ENCODE measurements at regions not wholly inside any gene's neighbourhood (a gene's known extent, or its start where the extent isn't known, plus 50 kb on each side); places are given as distances from the start of the nearest gene placed in this dataset.
"Not testable (repeated sequence)": the region's sequence is repeated elsewhere in the genome, so short reads cannot be mapped to it uniquely, and the experiment has no call there.

DNA sequence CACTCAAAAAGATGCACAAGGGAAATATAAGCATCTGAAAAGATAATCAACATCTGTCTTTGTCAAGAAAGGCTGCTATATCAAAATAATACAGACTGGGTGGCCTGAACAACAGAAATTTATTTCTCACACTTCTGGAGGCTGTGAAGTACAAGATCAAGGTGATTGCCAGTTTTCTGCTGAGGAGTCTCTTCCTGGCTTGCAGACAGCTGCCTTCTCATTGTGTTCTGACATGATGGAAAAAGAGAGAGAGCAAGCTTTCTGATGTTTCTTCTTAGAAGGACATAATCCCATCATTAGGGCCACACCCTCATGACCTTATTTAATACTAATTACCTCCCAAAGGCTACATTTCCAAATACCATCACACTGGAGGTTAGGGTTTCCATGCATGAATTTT lies 1573.3 kb downstream of the SI start:
- DNase-seq (ENCODE audit: low read depth), result no peak
- no peak for TF ChIP-seq CTCF (conservative IDR thresholded peaks at IDR 0.05; ENCODE audit: low read length)
- no peak overlapping the region for H3K4me3 ChIP-seq (ENCODE audit: low read length)

- not testable (repeated sequence) for H3K4me3 ChIP-seq (ENCODE audit: low read length); DNase-seq (ENCODE audit: low read depth)
Observed at GRCh38 chr3:163499736-163500219, 1578.5 kb downstream of the SI start.

DNA sequence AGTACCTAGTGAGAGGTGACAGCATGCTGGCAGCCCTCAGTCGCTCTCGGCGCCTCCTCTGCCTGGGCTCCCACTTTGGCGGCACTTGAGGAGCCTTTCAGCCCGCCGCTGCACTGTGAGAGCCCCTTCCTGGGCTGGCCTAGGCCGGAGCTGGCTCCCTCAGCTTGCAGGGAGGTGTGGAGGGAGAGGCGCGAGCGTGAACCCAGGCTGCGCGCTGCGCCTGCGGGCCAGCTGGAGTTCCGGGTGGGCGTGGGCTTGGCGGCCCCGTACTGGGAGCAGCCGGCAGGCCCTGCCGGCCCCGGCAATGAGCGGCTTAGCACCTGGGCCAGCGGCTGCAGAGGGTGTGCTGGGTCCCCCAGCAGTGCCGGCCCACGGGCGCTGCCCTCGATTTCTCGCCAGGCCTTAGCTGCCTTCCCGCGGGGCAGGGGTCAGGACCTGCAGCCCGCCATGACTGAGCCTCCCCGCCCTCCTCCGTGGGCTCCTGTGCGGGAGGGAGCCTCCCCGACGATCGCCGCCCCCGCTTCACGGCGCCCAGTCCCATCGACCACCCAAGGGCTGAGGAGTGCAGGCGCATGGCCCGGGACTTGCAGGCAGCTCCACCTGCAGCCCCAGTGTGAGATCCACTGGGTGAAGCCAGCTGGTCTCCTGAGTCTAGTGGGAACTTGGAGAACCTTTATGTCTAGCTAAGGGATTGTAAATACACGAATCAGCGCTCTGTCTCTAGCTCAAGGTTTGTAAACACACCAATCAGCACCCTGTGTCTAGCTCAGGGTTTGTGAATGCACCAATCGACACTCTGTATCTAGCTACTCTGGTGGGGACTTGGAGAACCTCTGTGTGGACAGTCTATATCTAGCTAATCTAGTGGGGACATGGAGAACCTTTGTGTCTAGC lies 1579.2 kb downstream of the SI start:
- not testable (repeated sequence) for H3K4me3 ChIP-seq (ENCODE audit: low read length); DNase-seq (ENCODE audit: low read depth)

GRCh38 chr3:163491714-163492113 lies 1586.6 kb downstream of the SI start:
- DNase-seq (ENCODE audit: low read depth), result no peak
- H3K4me3 ChIP-seq (ENCODE audit: low read length), result no peak overlapping the region
- no peak for TF ChIP-seq CTCF (conservative IDR thresholded peaks at IDR 0.05; ENCODE audit: low read length)

DNA sequence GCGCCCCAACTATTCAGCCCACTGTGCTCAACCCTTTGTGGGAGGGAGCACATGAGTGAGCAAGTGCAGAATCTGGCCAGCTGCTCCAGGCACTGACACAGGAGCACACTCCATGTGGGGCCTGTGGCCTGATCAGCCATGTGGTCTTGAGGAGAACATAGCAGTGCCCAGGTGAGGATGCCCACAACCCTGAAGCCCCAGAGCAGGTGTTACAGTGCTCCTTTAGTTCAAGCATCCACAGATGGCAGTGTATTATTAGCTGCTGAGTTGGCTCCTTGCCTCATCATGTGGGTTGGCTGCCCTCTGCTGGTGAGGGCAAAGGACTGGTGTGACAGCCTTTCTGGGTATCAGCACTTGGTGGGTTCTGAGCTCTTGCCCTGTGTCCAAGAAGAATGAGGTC lies 1588.2 kb downstream of the SI start:
- DNase-seq (ENCODE audit: low read depth), result peak; percentile 6
- peak; percentile 45 for TF ChIP-seq CTCF (conservative IDR thresholded peaks at IDR 0.05; ENCODE audit: low read length)
- H3K4me3 ChIP-seq (ENCODE audit: low read length), result no peak overlapping the region

DNA sequence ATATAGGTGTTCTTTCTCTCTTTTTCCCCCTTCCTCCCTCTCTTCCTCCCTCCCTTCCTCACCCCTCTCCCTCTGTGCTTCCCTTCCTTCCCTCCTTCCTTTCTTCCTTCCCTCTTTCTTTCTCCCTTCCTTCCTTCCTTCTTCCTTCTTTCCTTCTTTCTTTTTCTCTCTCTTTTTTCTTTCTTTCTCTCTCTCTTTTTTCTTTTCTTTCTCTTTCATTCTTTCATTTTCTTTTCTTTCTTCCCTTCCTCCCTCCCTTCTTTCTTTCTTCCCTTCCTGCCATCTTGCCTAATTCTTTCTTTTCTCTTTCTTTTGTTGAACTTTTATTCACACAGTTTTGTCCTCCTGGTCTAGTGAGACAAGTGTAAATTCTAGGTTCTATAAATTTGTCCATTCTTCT lies 1595.6 kb downstream of the SI start:
- no peak for DNase-seq (ENCODE audit: low read depth)
- no peak overlapping the region for H3K4me3 ChIP-seq (ENCODE audit: low read length)
- TF ChIP-seq CTCF (conservative IDR thresholded peaks at IDR 0.05; ENCODE audit: low read length), result no peak

DNA sequence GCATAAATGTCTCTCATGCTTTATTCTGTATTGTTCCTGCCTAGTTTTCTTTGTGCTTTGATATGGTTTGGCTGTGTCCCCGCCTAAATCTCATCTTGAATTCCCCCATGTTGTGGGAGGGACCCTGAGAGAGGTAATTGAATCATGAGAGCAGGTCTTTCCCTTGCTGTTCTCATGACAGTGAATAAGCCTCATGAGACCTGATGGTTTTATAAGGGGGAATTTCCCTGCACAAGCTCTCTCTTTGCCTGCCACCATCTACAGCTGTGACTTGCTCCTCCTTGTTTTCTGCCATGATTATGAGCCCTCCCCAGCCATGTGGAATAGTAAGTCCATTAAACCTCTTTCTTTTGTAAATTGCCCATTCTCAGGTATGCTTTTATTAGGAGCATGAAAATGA lies 1596.6 kb downstream of the SI start:
- no peak for DNase-seq (ENCODE audit: low read depth)
- TF ChIP-seq CTCF (conservative IDR thresholded peaks at IDR 0.05; ENCODE audit: low read length), result no peak
- no peak overlapping the region for H3K4me3 ChIP-seq (ENCODE audit: low read length)

DNA sequence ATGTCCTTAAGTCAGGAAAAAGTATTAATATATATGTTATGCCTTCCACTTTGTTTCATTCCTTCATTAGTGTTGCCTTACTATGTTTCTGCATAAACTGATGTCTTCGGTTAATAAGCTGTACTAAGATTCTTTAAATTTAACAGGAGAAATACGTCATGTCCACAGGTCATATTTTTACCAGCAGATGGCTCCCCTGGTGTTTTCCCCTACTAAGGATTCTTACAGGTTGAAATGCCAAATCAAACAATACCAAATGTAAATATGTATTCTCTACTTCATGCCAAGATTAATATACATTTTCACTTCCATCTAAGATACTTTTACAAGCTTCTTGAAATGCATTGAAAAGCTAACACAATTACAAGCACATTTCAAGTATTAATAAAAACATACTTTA lies 1602.1 kb downstream of the SI start:
- DNase-seq (ENCODE audit: low read depth), result no peak
- no peak overlapping the region for H3K4me3 ChIP-seq (ENCODE audit: low read length)
- no peak for TF ChIP-seq CTCF (conservative IDR thresholded peaks at IDR 0.05; ENCODE audit: low read length)
